ENCODE measurements at regions not wholly inside any gene's neighbourhood (a gene's known extent, or its start where the extent isn't known, plus 50 kb on each side); places are given as distances from the start of the nearest gene placed in this dataset.

DNA sequence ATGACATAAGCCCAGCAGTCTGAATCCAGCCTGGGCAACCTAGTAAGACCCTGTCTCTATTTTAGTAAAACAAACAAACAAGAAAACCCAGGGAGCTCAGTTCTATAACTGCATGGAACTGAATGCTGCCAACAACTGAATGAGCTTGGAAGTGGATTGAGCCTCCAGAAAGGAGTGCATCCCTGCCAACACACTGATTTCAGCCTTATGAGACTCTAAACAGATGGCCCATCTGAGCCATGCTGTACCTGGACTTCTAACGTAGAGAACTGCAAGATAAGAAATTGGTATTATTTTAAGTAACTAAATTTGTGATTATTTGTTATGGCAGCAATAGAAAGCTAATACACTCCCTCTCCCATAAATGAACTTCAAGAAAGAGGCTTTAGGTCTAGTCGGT lies 150.4 kb upstream of the RAI14 start:
- ATAC-seq, result no peak
- Mint-ChIP-seq H3K4me3 (no peak overlapping the region), H3K9me3 (ENCODE audit: low read depth) (no peaks in the 10 kb centered on the region), H3K4me1 (no peaks in the 10 kb centered on the region), H3K36me3 (no peaks in the 10 kb centered on the region), H3K27ac (no peak overlapping the region), H3K27me3 (peaks cover 40% of the 10 kb centered on the region)
- no peak for DNase-seq
- CTCF ChIA-PET, result interaction anchor here (1.1 to 1.6 kb wide), 2 partner anchors 11 to 18 kb away, joined by 3 to 4 read pairs; no protein-coding TSS in a partner anchor

DNA sequence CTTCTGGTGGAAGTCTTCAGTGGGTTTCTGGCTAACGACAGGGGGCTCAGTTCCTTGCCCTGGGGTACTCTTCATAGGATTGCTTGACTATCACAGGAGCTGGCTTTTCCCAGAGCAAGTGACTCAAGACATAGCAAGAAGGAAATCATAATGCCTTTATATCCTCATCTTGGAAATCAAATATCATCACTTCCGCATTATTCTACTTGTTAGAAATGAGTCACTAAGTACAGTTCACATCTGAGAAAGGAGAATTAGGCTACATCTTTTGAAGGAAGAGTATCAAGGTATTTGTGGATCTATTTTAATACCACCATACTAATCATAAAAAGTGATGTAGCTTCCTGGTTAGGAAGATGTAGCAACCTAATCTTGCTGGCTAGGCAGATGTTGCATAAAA lies 148.2 kb upstream of the RAI14 start:
- H3K36me3 Mint-ChIP-seq, result no peaks in the 10 kb centered on the region
- H3K27me3 Mint-ChIP-seq, result peaks cover 54% of the 10 kb centered on the region
- no peaks in the 10 kb centered on the region for H3K4me1 Mint-ChIP-seq
- DNase-seq (no peak), ATAC-seq (no peak)
- H3K27ac Mint-ChIP-seq, result no peak overlapping the region
- CTCF ChIA-PET, result interaction anchor here (1.0 kb wide), 1 partner anchor 15 kb away, joined by 3 read pairs; no protein-coding TSS in a partner anchor
- H3K9me3 Mint-ChIP-seq (ENCODE audit: low read depth), result no peaks in the 10 kb centered on the region
- H3K4me3 Mint-ChIP-seq, result no peak overlapping the region

DNA sequence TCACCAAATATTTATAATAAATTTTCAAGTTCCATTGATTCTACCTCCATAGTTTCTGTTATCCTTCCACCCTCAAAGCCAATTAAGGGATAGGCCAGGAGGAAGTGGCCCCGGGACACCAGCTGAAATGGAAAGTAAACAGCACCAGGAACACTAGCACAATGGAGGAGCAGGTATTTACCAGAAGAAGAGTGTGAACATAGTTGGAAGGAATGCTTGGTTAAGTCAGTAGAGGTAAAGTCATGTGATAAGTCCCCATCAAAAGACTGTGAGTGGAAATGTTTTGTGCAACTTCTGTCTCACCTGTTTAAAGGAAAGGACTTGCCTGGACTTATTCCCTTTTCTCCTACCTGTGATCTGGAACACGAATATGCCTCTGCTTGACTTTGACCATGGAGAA lies 146.7 kb upstream of the RAI14 start:
- Mint-ChIP-seq H3K36me3 (no peaks in the 10 kb centered on the region), H3K9me3 (ENCODE audit: low read depth) (no peaks in the 10 kb centered on the region), H3K4me1 (no peaks in the 10 kb centered on the region), H3K27ac (no peak overlapping the region), H3K4me3 (no peak overlapping the region), H3K27me3 (peaks cover 41% of the 10 kb centered on the region)
- CTCF ChIA-PET, result no interaction called here
- DNase-seq (no peak), ATAC-seq (no peak)

DNA sequence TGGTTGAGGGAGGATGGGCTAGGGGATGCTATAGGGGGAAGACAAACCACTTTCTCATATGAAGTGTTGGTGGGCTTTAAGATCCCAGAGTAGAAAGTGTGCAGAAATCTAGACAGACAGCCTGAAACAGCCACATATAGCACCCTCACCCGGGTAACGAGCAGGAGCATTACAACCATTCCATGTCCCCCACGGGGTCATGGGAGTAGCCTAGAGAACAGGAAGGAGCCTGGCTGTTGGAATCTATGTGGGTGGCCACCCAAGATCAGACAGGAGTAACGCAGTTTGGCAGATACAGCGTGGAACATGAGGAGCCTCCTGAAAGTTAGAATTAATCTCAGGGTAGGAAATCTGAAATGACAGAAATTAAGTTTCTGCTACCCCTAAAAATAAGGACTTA lies 146.1 kb upstream of the RAI14 start:
- Mint-ChIP-seq H3K27me3 (peaks cover 36% of the 10 kb centered on the region), H3K27ac (no peak overlapping the region), H3K36me3 (no peaks in the 10 kb centered on the region), H3K9me3 (ENCODE audit: low read depth) (no peaks in the 10 kb centered on the region), H3K4me3 (no peak overlapping the region), H3K4me1 (no peaks in the 10 kb centered on the region)
- DNase-seq, result no peak
- ATAC-seq, result no peak
- CTCF ChIA-PET, result no interaction called here

DNA sequence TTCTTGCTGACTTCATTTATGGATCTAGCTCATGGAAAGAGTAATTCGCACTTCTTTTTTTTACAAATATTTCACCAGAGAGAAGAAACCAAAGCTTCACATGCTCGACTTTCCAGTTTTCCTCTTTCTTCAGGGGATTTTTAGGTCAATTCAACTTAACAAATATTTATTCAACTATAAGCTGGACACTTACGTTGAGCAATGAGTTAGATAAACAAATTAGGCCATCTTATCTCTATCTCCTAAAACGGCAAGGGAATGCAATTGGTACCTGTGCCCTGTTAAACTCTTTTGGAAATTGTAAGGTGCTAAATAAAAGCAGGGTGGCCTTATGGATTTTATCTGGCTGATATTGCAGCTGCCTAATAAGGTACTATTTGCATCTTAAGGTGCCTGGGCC lies 145.1 kb upstream of the RAI14 start:
- ATAC-seq, result no peak
- Mint-ChIP-seq H3K36me3 (no peaks in the 10 kb centered on the region), H3K27ac (no peak overlapping the region), H3K4me1 (no peaks in the 10 kb centered on the region), H3K9me3 (ENCODE audit: low read depth) (no peaks in the 10 kb centered on the region), H3K4me3 (no peak overlapping the region), H3K27me3 (peaks cover 27% of the 10 kb centered on the region)
- DNase-seq, result no peak
- CTCF ChIA-PET, result interaction anchor here (1.2 kb wide), 1 partner anchor 12 kb away, joined by 4 read pairs; no protein-coding TSS in a partner anchor

DNA sequence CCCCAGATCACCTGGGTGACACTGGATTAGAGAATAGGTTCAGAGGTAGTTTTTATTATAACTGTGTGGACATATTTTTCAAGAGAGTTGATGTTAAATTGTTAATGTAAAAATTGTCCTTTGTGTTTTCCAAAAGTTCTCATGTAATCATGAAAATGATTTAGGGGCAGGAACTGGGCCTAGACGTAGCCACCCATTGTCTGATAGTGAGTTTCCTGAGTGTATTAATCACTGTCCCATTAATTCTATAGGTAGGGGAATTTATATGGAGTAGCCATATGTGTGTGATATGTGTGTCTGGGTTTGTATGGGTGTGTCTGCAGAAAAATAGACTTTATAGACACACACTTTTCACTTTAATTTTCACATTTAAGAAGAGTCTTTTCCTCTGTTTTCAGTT lies 144.6 kb upstream of the RAI14 start:
- H3K4me1 Mint-ChIP-seq, result no peaks in the 10 kb centered on the region
- peaks cover 26% of the 10 kb centered on the region for H3K27me3 Mint-ChIP-seq
- CTCF ChIA-PET, result interaction anchor here (1.2 kb wide), 1 partner anchor 12 kb away, joined by 4 read pairs; no protein-coding TSS in a partner anchor
- H3K4me3 Mint-ChIP-seq, result no peak overlapping the region
- DNase-seq (no peak), ATAC-seq (no peak)
- H3K9me3 Mint-ChIP-seq (ENCODE audit: low read depth), result no peaks in the 10 kb centered on the region
- H3K36me3 Mint-ChIP-seq, result no peaks in the 10 kb centered on the region
- H3K27ac Mint-ChIP-seq, result no peak overlapping the region

DNA sequence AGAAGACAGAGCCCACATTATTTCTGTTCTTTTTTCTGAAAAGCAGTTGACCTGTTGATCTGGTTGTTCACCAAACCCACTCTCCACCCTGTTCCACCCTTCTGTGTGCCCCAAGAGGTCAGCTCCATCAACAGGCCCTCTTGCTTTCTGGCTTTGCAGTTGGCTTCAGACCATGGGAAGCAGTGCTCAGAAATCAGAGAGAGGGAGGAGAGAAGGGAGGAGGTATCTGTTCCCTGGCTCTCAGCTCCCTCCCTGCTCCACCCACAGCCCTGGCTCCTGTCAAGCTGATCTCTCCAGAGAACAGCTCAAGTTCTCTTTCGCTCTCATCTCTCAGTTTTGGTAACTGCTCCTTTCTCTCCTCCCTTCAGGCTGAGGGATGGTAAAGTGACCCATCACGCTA lies 144.2 kb upstream of the RAI14 start:
- peaks cover 30% of the 10 kb centered on the region for H3K27me3 Mint-ChIP-seq
- H3K4me1 Mint-ChIP-seq, result no peaks in the 10 kb centered on the region
- no peak overlapping the region for H3K27ac Mint-ChIP-seq
- H3K4me3 Mint-ChIP-seq, result no peak overlapping the region
- DNase-seq (no peak), ATAC-seq (no peak)
- no peaks in the 10 kb centered on the region for H3K36me3 Mint-ChIP-seq
- CTCF ChIA-PET, result interaction anchor here (0.8 kb wide), 1 partner anchor 22 kb away, joined by 4 read pairs; no protein-coding TSS in a partner anchor
- no peaks in the 10 kb centered on the region for H3K9me3 Mint-ChIP-seq (ENCODE audit: low read depth)

DNA sequence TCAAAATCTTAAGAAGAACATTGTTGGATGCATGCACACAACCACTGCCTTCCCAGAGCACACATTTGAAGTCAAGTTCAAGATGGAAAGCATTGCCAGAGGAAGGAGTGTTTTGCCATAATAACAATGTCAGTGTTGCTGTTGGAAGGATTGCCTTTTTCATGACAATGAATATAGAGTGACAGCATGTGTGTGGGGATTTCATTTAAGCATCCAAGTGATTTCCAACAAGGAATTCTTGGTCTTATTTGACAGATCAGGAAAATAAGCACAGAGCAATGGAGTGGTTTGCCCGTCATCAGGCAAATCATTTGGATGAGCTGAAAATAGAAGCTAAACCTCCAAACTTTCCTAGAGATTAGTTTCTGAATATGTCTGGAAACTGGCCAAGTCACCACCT lies 140.0 kb upstream of the RAI14 start:
- CTCF ChIA-PET, result no interaction called here

DNA sequence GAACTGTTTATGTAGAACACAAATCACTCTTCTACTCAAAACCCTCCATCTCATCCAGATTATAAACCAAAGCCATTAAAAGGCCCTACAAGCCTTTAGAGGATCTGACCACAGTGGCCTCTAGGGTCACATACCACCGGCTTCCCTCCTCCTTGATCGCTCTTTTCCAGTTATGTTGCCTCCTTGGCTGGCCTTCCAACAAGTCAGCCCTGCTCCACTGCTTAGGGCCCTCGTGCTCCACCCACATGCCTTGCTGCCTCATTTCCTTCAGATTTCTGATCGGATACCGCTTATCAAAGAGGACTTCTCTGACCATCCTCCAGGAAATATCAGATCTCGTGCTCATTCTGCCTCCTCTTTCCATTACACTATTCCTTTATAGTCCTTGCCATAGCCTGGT lies 139.4 kb upstream of the RAI14 start:
- CTCF ChIA-PET, result interaction anchor here (1.0 kb wide), 1 partner anchor 11 kb away, joined by 3 read pairs; no protein-coding TSS in a partner anchor
- H3K36me3 Mint-ChIP-seq, result no peaks in the 10 kb centered on the region
- H3K4me3 Mint-ChIP-seq, result no peak overlapping the region
- DNase-seq, result no peak
- no peak overlapping the region for H3K27ac Mint-ChIP-seq
- peaks cover 33% of the 10 kb centered on the region for H3K27me3 Mint-ChIP-seq
- no peak for ATAC-seq
- no peaks in the 10 kb centered on the region for H3K4me1 Mint-ChIP-seq
- H3K9me3 Mint-ChIP-seq (ENCODE audit: low read depth), result no peaks in the 10 kb centered on the region

More for the DNA sequence above, 140.0 kb upstream of the RAI14 start:
- Mint-ChIP-seq H3K27ac (no peak overlapping the region), H3K36me3 (no peaks in the 10 kb centered on the region), H3K27me3 (peaks cover 36% of the 10 kb centered on the region), H3K4me3 (no peak overlapping the region), H3K4me1 (no peaks in the 10 kb centered on the region), H3K9me3 (ENCODE audit: low read depth) (no peaks in the 10 kb centered on the region)
- DNase-seq (no peak), ATAC-seq (no peak)

DNA sequence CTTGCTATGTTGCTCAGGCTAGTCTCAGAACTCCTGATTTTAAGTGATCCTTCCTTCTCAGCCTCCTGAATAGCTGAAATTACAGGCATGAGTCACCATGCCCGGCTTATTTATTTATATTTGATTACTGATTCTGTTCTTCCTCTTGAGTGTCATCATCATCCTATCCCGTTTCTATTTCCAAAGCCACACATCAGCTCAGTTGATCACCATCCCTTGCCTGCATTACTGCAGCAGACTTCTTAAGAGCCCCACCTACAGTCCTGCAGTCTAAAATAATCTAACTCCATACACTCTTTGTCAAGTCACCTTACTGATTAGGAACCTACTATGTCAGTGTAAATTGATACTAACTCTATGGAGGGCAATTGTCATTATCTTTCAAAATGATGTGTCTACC lies 138.9 kb upstream of the RAI14 start:
- no peak for ATAC-seq
- CTCF ChIA-PET, result interaction anchor here (1.0 kb wide), 1 partner anchor 12 kb away, joined by 3 read pairs; no protein-coding TSS in a partner anchor

DNA sequence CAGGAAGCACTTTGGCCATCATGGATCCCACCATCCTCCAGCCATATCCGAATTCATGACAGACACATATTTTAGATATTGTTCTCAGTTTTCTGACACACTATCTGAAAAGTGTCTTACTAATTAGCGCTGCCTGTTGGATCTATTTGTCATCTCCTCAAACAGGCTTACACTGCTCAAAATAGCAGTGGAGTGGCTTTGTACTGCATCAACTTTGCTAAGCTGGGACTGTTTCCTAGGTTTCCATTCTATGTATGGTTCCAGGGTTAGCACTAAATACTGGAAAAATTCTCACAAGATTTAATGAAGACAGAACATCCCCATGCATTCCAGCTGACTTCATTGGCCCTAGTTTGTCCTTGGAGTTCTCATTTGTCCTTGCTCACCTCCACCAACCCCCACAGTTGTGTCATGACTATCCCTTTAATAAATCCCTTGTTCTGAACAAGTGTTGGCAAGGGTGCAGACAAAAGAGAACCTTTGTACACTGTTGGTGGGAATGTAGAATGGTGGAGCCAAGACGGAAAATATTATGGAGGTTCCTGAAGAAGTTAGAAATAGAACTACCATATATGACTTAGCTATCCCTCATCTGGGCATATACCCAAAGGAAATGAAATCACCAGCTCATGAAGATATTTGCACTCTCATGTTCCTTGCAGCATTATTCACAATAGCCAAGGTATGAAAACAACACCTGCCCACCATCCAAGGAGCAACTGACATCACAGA lies 136.5 kb upstream of the RAI14 start:
- CTCF ChIA-PET, result no interaction called here
- Mint-ChIP-seq H3K27me3 (peaks cover 23% of the 10 kb centered on the region), H3K4me3 (no peak overlapping the region), H3K9me3 (ENCODE audit: low read depth) (no peaks in the 10 kb centered on the region), H3K27ac (no peak overlapping the region), H3K4me1 (peaks cover 2% of the 10 kb centered on the region), H3K36me3 (no peaks in the 10 kb centered on the region)
- ATAC-seq (no peak), DNase-seq (no peak)

More for the DNA sequence above, 138.9 kb upstream of the RAI14 start:
- no peaks in the 10 kb centered on the region for H3K4me1 Mint-ChIP-seq
- no peaks in the 10 kb centered on the region for H3K9me3 Mint-ChIP-seq (ENCODE audit: low read depth)
- H3K4me3 Mint-ChIP-seq, result no peak overlapping the region
- no peak for DNase-seq
- no peaks in the 10 kb centered on the region for H3K36me3 Mint-ChIP-seq
- H3K27ac Mint-ChIP-seq, result no peak overlapping the region
- peaks cover 28% of the 10 kb centered on the region for H3K27me3 Mint-ChIP-seq

DNA sequence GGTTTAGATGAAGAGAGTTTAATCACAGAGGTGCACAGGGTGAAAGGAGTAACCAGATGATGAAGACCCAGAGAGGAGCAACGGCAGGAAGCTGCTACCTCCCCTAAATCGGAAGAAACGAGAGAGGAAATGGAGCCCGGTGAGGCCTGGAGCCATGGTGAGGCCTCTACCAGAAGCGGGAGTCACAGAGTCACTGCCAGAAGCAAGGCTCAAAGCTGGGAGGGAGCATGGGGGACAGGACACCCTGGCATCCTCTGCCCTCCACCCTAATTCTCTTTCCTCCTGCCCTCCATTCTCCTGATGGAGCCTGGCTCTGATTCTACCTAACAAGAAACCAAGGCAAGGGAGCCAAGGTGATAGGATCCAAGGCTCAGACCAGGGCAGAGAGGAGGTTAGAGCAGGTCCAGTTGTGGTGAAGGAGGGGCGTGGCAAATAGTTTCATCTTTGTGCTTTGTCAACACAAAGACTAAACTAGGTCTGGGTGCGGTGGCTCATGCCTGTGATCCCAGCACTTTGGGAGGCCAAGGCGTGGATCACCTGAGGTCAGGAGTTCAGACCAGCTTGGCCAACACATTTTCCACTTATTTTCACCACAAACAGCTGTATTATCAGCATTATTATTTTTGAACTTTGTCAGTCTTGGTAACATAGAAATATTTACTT lies 134.4 kb upstream of the RAI14 start:
- H3K36me3 Mint-ChIP-seq, result no peaks in the 10 kb centered on the region
- ATAC-seq, result no peak
- H3K27me3 Mint-ChIP-seq, result peaks cover 16% of the 10 kb centered on the region
- H3K4me3 Mint-ChIP-seq, result no peak overlapping the region
- no peak for DNase-seq
- H3K4me1 Mint-ChIP-seq, result peaks cover 2% of the 10 kb centered on the region
- CTCF ChIA-PET, result interaction anchor here (1.0 kb wide), 1 partner anchor 46 kb away, joined by 3 read pairs; no protein-coding TSS in a partner anchor
- H3K27ac Mint-ChIP-seq, result no peak overlapping the region
- no peaks in the 10 kb centered on the region for H3K9me3 Mint-ChIP-seq (ENCODE audit: low read depth)

DNA sequence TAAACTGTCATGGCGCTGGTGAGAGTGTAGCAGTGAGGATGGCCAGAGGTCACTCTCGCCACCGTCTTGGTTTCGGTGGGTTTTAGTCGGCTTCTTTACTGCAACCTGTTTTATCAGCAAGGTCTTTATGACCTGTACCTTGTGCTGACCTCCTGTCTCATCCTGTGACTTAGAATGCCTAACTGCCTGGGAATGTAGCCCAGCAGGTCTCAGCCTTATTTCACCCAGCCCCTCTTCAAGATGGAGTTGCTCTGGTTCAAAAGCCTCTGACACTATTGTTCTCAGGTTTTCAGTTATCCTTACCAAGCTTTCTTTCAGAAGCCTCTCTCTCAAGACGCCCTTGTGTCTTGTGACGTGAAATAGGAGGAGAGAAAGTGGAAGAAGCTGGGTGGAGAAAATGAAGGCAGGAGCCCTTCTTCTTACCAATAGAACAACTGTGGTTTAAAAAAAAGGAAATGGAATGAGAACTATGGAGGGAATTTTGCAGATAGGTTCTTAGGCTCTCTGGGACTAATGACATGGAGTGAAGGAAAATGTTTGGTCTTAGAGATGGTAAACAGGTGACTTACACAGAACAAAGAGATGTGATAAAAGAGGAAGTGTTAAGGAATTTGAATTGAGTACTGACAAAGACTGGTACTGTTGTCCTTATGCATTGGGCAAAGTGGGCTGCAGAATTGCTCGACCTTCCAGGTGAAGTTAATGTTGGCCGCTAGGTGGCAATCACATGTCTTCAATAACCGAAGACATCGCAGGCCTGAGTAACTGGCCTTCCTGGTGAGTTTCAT lies 133.3 kb upstream of the RAI14 start:
- Mint-ChIP-seq H3K4me3 (no peak overlapping the region), H3K27me3 (peaks cover 10% of the 10 kb centered on the region), H3K27ac (no peak overlapping the region), H3K9me3 (ENCODE audit: low read depth) (no peaks in the 10 kb centered on the region), H3K36me3 (no peaks in the 10 kb centered on the region), H3K4me1 (peaks cover 2% of the 10 kb centered on the region)
- DNase-seq, result peak; percentile 63
- CTCF ChIA-PET, result interaction anchor here (0.7 to 3.5 kb wide), 18 partner anchors 8 to 481 kb away, joined by 3 to 20 read pairs (median 4); no protein-coding TSS in a partner anchor
- peak; percentile 45 for ATAC-seq
